ENCODE measurements at regions not wholly inside any gene's neighbourhood (a gene's known extent, or its start where the extent isn't known, plus 50 kb on each side); places are given as distances from the start of the nearest gene placed in this dataset.

GRCh38 chr13:54879036-54879435 is 1850.4 kb downstream of the OLFM4 start:
- TF ChIP-seq POLR2AphosphoS5 (IDR thresholded peaks at IDR 0.05): no peak
- no peak for TF ChIP-seq CTCF (IDR thresholded peaks at IDR 0.05)
- TF ChIP-seq POLR2A (IDR thresholded peaks at IDR 0.05): no peak

Measured in suprapubic skin (tissue), 4 donors.